ENCODE measurements at regions not wholly inside any gene's neighbourhood (a gene's known extent, or its start where the extent isn't known, plus 50 kb on each side); places are given as distances from the start of the nearest gene placed in this dataset.

- no peaks in the 10 kb centered on the region for H3K9me2 ChIP-seq (ENCODE audit: insufficient read depth, low read length)
- peak overlapping the region; percentile 99 for H3K27ac ChIP-seq (ENCODE audit: low read depth, low read length, poor library complexity, severe bottlenecking)
- H2AFZ ChIP-seq (ENCODE audit: low read length), result peak overlapping the region; percentile 32; the same call in 1 of the 2 replicates
- no peak overlapping the region for H3K4me3 ChIP-seq (ENCODE audit: low read depth, low read length, poor library complexity, severe bottlenecking)
- BruUV-seq (replicated peaks), result no TSS peak
- no peak for TF ChIP-seq CTCF (conservative IDR thresholded peaks at IDR 0.05; ENCODE audit: low read length)
- no peak for TF ChIP-seq EZH2phosphoT487 (IDR thresholded peaks at IDR 0.05; ENCODE audit: borderline replicate concordance, low read depth, low read length)
- peaks cover 96% of the 10 kb centered on the region for H3K4me1 ChIP-seq (ENCODE audit: insufficient read depth, low read length, poor library complexity, severe bottlenecking)
- peaks cover 16% of the 10 kb centered on the region; the same call in 1 of the 2 replicates for H3K9me3 ChIP-seq (ENCODE audit: low read length)
- DNase-seq (ENCODE audit: low spot score), result no peak
- peaks cover 42% of the 10 kb centered on the region for H3K36me3 ChIP-seq (ENCODE audit: insufficient read depth, low read length)
- H4K20me1 ChIP-seq (ENCODE audit: insufficient read depth, low read length), result no peaks in the 10 kb centered on the region
- intact Hi-C loops (cut with micrococcal nuclease; ENCODE audit: unreplicated experiment), result loop anchor here (5.0 kb wide), 3 partner anchors 112 to 1443 kb away; partner anchors contain the start of genes PNRC1 and UBE2J1
- no peaks in the 10 kb centered on the region for H3K79me2 ChIP-seq (ENCODE audit: insufficient read depth, low read depth, low read length)
- POLR2A ChIA-PET, result interaction anchor here (0.6 to 7.4 kb wide), 22 partner anchors 9 to 1446 kb away, joined by 3 to 649 read pairs (median 6); partner anchors contain the start of gene CNR1
- H3K4me2 ChIP-seq (ENCODE audit: low read length), result peak overlapping the region; percentile 44
- CTCF ChIA-PET (ENCODE audit: unreplicated experiment), result interaction anchor here (0.5 to 4.1 kb wide), 6 partner anchors 9 to 79 kb away, joined by 3 to 29 read pairs (median 3); no protein-coding TSS in a partner anchor
Observed at GRCh38 chr6:87908978-87909811, 138.4 kb upstream of the SPACA1 start.

GRCh38 chr6:87907521-87907920 is 140.1 kb upstream of the SPACA1 start:
- H3K36me3 ChIP-seq (ENCODE audit: insufficient read depth, low read length), result peaks cover 38% of the 10 kb centered on the region
- BruUV-seq (replicated peaks), result no TSS peak
- peak; percentile 72 for DNase-seq (ENCODE audit: low spot score)
- H2AFZ ChIP-seq (ENCODE audit: low read length), result peak overlapping the region; percentile 24; the same call in 1 of the 2 replicates
- POLR2A ChIA-PET, result interaction anchor here (0.6 to 7.4 kb wide), 28 partner anchors 10 to 1449 kb away, joined by 3 to 649 read pairs (median 6); partner anchors contain the start of genes CNR1 and UBE2J1
- H3K4me3 ChIP-seq (ENCODE audit: low read depth, low read length, poor library complexity, severe bottlenecking), result no peak overlapping the region
- H4K20me1 ChIP-seq (ENCODE audit: insufficient read depth, low read length), result no peaks in the 10 kb centered on the region
- peak overlapping the region; percentile 36 for H3K4me2 ChIP-seq (ENCODE audit: low read length)
- H3K9me3 ChIP-seq (ENCODE audit: low read length), result peaks cover 14% of the 10 kb centered on the region; the same call in 1 of the 2 replicates
- no peaks in the 10 kb centered on the region for H3K79me2 ChIP-seq (ENCODE audit: insufficient read depth, low read depth, low read length)
- intact Hi-C loops (cut with micrococcal nuclease; ENCODE audit: unreplicated experiment), result loop anchor here (5.0 kb wide), 3 partner anchors 110 to 1445 kb away; partner anchors contain the start of genes PNRC1 and UBE2J1
- no peaks in the 10 kb centered on the region for H3K9me2 ChIP-seq (ENCODE audit: insufficient read depth, low read length)
- CTCF ChIA-PET (ENCODE audit: unreplicated experiment), result interaction anchor here (0.6 to 4.1 kb wide), 4 partner anchors 10 to 273 kb away, joined by 3 to 29 read pairs (median 4); no protein-coding TSS in a partner anchor
- H3K4me1 ChIP-seq (ENCODE audit: insufficient read depth, low read length, poor library complexity, severe bottlenecking), result peaks cover 98% of the 10 kb centered on the region
- peak overlapping the region; percentile 99 for H3K27ac ChIP-seq (ENCODE audit: low read depth, low read length, poor library complexity, severe bottlenecking)
- TF ChIP-seq CTCF (conservative IDR thresholded peaks at IDR 0.05; ENCODE audit: low read length), result no peak
